Stimulated activated CD4-positive, alpha-beta T cell treated with anti-CD3 and anti-CD28 coated beads, Interleukin-4, amount 100 ng/mL, for 48 hours (primary cell): ENCODE measurements at regions not wholly inside any gene's neighbourhood (a gene's known extent, or its start where the extent isn't known, plus 50 kb on each side); places are given as distances from the start of the nearest gene placed in this dataset.
"Not testable (repeated sequence)": the region's sequence is repeated elsewhere in the genome, so short reads cannot be mapped to it uniquely, and the experiment has no call there.

Source experiments
- DNase-seq, 2 donors: peaks; one replicate each; pipeline ENCODE4 v3.0.0-alpha.2; 2020; ENCODE audit warnings: low read depth in 2 of 2

GRCh38 chrX:4690521-4690920, 977.1 kb upstream of the PRKX start:
- no peak for DNase-seq

- DNase-seq = no peak
Observed at GRCh38 chrX:4682636-4683035, 969.2 kb upstream of the PRKX start.

GRCh38 chrX:4675686-4676300, 962.3 kb upstream of the PRKX start:
- DNase-seq = no peak

- no peak for DNase-seq
Observed at GRCh38 chrX:4674028-4674782, 960.8 kb upstream of the PRKX start.

DNA sequence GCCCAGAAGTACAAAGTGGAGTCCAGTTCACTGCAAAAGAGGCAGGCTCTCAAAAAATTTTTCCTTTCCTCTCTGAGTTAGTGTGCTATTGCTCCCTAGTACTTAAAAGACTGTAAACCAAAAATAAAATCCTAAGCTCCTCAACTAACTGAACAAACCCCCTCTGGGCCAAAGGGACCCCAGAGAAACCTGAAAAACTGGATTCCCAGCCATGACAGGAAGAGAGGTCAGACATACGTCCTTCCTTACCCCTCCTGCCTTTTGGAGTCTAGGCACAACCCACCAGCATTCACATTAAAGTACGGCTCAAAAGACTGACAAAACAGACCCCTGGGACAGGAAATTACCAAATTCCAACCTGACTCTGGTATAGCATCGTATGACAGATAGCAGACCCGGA, 957.9 kb upstream of the PRKX start:
- no peak for DNase-seq

DNA sequence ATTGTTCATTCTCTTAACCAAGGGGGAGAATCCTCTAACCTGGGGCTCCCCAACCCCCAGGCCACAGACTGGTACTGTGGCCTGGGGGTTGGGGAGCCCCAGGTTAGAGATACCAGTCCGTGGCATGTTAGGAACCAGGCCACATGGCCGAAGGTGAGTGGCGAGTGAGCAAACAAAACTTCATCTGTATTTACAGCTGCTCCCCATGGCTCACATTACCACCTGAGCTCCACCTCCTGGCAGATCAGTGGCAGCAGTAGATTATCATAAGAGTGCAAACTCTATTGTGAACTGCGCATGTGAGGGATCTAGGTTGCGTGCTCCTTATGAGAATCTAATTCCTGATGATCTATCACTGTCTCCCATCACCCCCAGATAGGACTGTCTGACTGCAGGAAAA, 957.2 kb upstream of the PRKX start:
- DNase-seq = no peak

DNA sequence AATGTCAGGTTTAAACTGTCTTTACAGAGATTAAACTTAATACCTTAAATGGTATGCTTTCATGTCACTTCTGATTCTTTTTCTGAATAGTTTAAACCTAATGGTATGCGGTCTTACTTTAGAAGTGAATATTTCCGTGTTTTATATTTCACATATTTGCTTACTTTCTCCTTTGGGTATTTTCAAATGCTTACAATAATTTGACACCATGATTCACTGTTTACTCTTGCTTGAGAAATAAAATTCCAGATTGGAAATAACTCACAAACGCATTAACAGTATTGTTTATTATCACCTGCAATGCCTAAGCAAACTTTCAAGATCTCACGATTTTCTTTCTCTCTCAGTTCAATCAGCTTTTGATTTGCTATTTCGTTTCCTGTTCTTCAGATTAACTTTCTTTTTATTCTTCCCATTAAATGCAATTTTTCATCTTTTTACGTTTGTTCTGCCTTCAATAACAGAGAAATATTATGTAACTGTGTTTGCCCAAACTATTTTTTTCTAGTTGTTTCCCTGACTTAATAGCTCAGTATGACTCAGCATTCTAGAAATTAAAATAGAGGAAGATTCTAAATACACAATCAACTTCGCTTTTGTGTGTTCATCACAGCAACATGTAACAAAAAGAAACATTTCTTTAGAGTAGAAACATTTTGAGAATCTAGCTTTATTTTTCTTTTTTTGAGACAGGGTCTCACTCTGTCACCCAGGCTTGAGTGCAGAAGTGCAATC, 955.5 kb upstream of the PRKX start:
- DNase-seq = no peak

DNA sequence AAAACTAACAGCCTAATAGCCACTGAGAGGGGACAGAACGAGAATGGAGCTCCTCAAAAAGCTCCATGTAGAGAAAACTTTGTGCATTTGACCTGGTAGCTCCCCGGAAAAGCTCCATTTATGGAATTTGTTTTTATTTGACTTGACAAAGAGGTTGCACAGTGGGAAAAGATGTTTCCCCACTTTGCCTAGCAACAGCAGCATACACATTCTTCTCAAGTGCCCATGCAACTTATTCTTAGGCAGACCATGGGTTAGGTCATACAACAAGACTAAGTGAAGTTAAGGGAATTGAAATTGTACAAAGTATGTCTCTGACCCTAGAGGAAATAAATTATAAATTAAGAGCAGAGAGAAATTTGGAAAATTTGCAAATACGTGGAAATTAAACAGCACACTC, 949.6 kb upstream of the PRKX start:
- no peak for DNase-seq

- DNase-seq = no peak
Observed at GRCh38 chrX:4661771-4662170, 948.3 kb upstream of the PRKX start.

DNA sequence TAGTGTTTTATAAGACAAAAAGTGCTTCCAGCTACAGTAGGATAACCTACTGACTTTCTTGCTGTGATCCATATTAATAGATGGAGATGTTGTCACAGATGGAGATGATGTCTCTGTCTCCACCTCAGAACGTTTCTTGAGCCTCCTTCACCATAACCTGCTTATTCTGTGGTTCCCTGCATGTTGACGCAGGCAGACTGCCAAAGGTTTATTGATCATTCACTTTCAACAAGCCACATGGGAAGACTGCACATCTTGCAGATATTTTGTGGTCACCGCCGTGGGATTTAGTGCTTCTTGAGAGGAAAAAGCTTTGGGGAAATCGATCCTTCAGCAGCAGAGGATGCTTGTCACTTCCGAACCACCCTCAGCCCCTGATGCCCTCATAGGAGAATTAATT, 943.0 kb upstream of the PRKX start:
- no peak for DNase-seq

GRCh38 chrX:4655743-4656142, 942.3 kb upstream of the PRKX start:
- no peak for DNase-seq

DNA sequence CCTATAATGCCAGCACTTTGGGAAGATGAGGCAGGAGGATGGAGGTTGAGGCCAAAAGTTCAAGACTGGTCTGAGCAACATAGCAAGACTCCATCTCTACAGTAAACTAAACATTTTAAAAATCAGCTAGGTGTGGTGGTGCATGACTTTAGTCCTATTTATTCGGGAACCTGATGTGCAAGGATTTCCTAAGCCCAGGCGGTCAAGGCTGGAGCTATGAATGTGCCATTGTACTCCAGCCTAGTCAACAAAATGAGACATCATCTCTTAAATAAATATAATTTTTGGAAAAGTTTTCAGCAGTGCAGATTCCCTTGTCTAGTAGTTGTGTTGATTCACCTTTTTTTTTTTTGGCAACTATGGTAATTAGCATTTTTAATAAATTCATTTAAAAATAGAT, 928.7 kb upstream of the PRKX start:
- DNase-seq = no peak

DNA sequence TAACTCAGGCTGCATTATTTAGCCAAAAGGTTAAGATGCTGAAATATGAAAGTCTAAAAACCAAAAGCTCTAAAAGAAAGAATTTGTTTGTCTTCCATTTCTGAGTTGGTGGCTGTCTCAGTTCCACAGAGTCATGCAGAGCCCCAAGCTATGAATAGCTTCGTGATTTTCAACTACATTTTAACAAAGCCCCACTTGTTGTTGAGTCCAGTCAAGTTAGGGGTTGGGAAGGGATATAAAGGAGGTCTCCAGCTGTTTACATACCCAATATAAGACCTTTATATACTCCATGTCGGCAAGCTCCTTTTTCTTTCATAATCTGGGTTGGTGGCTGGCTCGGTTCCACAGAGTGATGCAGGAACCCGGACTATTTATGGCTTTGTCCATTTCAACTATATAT, 924.6 kb upstream of the PRKX start:
- no peak for DNase-seq

- DNase-seq = no peak
Observed at GRCh38 chrX:4627414-4627813, 914.0 kb upstream of the PRKX start.

DNA sequence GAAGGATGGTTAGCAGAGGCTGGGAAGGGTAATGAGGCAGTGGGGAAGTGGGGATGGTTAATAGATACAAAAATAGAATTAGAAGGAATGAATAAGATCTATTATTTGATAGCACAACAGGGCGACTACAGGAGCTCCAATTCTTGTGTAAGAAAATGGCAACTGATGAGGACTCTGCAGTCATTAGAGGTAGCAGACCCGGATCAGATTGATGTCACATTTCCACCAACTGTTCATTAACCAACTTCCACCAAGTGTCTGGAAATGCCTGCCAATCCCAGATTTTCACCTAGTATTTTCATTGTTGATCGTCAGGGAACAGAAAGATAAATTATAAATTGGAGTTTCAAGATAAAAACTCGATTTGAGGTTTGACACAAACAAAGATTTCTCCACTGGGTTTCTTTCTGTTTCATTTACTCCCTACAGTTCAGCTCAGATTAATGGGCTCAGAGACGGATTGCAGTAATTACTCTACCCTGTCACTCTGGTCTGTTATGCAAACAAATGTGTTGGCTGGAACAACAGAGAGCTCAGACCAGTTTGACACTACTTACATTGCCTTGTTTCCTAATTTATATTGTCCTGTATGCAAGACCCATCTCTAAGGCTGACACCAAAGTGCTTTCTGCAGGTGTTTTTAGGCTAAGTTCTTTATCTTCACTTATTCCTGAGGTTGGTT, 909.2 kb upstream of the PRKX start:
- DNase-seq = no peak

GRCh38 chrX:4613651-4614050, 900.2 kb upstream of the PRKX start:
- DNase-seq = not testable (repeated sequence)

DNA sequence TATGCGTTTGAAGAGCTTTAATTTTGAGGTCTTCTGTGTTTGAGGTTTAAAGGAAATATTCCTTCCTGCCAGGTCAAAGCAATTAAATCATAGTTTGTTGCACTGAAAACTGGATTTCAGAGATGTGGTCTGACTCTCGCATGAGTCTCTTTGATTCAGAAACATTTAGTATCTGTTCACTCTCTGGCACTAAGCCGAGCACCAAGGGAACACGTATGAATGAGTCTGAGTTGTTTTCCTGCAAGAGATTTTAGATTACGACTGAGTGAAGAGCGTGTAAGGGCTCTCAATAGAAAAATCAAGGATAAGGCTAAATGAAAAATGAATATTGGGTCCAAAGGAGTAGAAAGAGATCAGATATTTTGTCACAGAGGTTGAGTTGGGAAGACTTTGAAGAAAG, 875.4 kb upstream of the PRKX start:
- no peak for DNase-seq

- DNase-seq = no peak
Observed at GRCh38 chrX:4588466-4588865, 875.0 kb upstream of the PRKX start.

GRCh38 chrX:4588056-4588455, 874.6 kb upstream of the PRKX start:
- DNase-seq = no peak

DNA sequence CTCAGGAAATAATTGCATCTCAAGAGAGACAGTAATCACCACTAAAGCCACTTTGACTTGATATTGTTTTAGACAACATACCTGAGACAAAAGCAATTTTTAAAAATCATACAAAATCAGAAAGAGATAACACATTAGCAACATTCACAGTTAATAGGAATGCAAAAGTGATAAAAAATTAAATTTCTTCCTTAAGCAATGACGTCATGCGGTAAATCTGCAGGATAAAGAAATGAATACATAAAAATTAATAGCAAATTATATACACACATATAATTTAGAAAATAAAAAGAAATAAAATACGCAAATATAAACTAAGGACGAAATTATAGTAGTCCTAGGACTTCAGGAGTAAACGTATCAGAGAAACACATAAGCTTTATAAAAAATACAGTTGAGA, 866.5 kb upstream of the PRKX start:
- DNase-seq = no peak

GRCh38 chrX:4579480-4579879, 866.0 kb upstream of the PRKX start:
- no peak for DNase-seq

- no peak for DNase-seq
Observed at GRCh38 chrX:4572691-4573090, 859.2 kb upstream of the PRKX start.

DNA sequence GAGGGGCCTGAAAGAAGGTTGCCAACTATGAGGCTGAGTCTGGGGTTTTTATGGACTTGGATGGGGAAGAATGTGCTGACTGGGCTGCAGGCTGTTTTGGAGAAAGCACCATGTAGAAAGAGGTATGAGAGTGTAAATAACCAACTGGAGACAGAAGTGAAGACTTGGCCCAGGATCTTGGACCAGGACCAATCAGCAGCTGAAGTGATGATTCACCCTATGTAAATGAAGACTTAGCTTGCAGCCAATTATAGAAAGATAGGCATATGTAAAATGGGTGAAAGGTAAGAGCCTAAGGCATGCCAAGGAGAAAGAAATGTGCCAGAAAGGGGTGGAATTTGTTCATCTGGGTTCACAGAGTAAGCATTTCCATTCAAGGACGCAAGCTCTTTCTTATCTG, 856.7 kb upstream of the PRKX start:
- no peak for DNase-seq
